ENCODE measurements at regions not wholly inside any gene's neighbourhood (a gene's known extent, or its start where the extent isn't known, plus 50 kb on each side); places are given as distances from the start of the nearest gene placed in this dataset.

DNA sequence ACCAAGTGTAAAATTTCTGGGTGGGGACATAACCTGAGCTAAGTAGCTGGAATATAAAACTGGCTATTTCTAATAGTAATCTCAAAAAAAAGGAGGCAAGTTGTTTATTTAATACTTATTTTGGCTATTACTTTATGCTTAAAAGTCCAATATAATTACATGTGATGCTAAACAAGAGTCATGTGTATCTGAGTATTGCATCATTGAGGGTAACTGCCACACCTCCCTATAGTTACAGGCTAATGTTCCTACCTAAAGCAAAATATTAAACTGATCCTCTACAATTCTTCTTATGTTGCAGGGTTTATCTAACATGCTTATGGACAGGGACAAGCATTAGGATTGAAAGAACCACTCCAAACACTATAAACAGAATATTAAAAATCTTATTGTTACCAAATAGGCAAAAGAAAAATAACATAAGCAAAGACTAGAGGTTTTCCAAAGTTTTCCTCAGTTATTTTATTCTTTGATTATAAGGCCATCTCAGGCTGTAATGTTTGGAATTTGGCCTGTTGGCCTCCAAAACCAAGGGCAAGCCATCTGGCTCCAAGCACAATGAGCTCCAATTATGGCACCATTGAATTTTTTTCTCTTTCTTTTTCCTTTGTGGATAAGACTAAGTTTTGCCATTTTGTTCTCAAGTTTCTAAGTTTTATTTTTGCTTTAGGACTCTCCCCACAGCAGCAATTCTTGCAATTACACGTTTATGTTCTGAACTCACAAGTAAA is 75.8 kb upstream of the ABI3BP start:
- no peaks in the 10 kb centered on the region for H3K9me3 Mint-ChIP-seq
- H3K4me3 Mint-ChIP-seq = no peak overlapping the region
- no peak overlapping the region for H3K27ac Mint-ChIP-seq
- no peak for DNase-seq
- peaks cover 12 to 50% of the 10 kb centered on the region in 2 donors for H3K27me3 Mint-ChIP-seq
- H3K36me3 Mint-ChIP-seq (ENCODE audit: insufficient read depth) = no peaks in the 10 kb centered on the region
- ATAC-seq (replicated peaks) = no peak
- H3K4me1 Mint-ChIP-seq (ENCODE audit: low read depth in 2 of 2) = peaks cover 2 to 3% of the 10 kb centered on the region in 2 donors

DNA sequence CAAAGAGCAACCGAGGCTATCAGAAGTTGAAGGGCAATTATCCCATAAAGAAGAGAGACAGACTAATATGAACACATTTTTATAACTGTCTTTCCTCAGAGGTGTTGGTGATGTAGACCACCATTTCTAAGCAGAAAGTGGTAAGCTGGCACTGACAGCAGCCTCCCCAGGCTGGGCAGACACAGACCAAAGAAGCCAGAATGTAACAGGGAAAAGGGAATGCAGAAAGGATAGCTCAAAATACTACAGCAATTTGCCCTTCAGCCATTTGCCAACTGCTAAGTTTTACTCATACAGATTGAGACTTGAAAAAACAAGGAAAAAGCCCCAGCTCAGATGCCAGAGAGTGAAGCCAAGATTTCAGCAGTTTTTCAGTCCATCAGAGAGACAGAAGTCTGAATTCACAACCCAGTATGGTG is 73.5 kb upstream of the ABI3BP start:
- Mint-ChIP-seq H3K4me3 (no peak overlapping the region), H3K27me3 (peaks cover 21 to 64% of the 10 kb centered on the region in 2 donors), H3K9me3 (no peaks in the 10 kb centered on the region), H3K27ac (no peak overlapping the region), H3K36me3 (ENCODE audit: insufficient read depth) (no peaks in the 10 kb centered on the region), H3K4me1 (ENCODE audit: low read depth in 2 of 2) (peaks cover 2 to 3% of the 10 kb centered on the region in 2 donors)
- DNase-seq (no peak), ATAC-seq (replicated peaks) (no peak)

DNA sequence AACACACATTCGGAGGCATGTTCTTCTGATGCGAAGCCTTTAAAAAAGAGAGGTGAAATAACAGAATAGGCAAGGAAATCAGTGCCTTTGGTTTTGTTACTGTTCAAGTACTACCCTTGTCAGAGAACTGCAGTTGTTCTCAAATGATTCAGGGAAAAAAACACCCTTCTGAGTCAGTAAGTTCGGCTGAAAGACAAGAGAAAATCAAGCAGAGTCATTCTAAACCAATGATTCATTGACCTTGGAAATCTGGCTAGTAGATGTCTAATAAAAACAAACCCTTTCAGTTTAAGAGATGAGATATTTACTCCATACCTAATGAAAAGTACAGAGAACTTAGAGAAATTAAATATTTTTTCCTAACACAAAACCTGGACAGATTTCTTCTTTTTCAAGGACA is 72.7 kb upstream of the ABI3BP start:
- DNase-seq (no peak), ATAC-seq (replicated peaks) (no peak)
- H3K4me1 Mint-ChIP-seq (ENCODE audit: low read depth in 2 of 2) = peaks cover 2 to 3% of the 10 kb centered on the region in 2 donors
- H3K36me3 Mint-ChIP-seq (ENCODE audit: insufficient read depth) = no peaks in the 10 kb centered on the region
- no peak overlapping the region for H3K27ac Mint-ChIP-seq
- peaks cover 18 to 62% of the 10 kb centered on the region in 2 donors for H3K27me3 Mint-ChIP-seq
- H3K9me3 Mint-ChIP-seq = no peaks in the 10 kb centered on the region
- no peak overlapping the region for H3K4me3 Mint-ChIP-seq

GRCh38 chr3:101063401-101063800 is 70.2 kb upstream of the ABI3BP start:
- no peak overlapping the region for H3K4me3 Mint-ChIP-seq
- no peaks in the 10 kb centered on the region for H3K4me1 Mint-ChIP-seq (ENCODE audit: low read depth in 2 of 2)

DNA sequence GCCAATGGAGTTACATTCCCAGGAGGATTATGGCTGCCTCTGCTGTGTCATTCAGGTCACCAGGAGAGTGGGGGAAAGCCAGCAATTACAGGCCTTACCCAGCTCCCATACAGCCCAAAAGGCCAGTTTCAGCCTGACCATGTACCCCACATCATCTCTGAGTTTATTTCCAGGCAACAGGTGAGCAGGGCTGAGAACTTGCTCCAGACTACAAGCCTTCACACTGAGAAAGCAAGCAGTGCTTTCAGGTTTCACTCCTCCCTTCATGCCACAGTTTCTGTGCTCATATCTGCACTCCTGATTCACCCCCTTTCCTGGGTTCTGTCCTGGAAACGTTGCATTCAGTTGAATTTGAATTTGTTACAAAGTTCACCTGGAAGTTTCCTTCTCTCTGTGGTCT is 68.1 kb upstream of the ABI3BP start:
- Mint-ChIP-seq H3K4me1 (ENCODE audit: low read depth in 2 of 2) (no peaks in the 10 kb centered on the region), H3K27me3 (peaks cover 22 to 54% of the 10 kb centered on the region in 2 donors), H3K9me3 (peaks cover 10 to 30% of the 10 kb centered on the region in 2 donors), H3K36me3 (ENCODE audit: insufficient read depth) (no peaks in the 10 kb centered on the region), H3K4me3 (no peak overlapping the region), H3K27ac (no peak overlapping the region)
- no peak for ATAC-seq (replicated peaks)
- no peak for DNase-seq

More at GRCh38 chr3:101063401-101063800, 70.2 kb upstream of the ABI3BP start:
- ATAC-seq (replicated peaks) = no peak
- peaks cover 7 to 23% of the 10 kb centered on the region in 2 donors for H3K9me3 Mint-ChIP-seq
- H3K27ac Mint-ChIP-seq = no peak overlapping the region
- no peak for DNase-seq
- peaks cover 22 to 56% of the 10 kb centered on the region in 2 donors for H3K27me3 Mint-ChIP-seq
- no peaks in the 10 kb centered on the region for H3K36me3 Mint-ChIP-seq (ENCODE audit: insufficient read depth)

GRCh38 chr3:101050866-101051265 is 57.6 kb upstream of the ABI3BP start:
- no peak overlapping the region for H3K27ac Mint-ChIP-seq
- H3K9me3 Mint-ChIP-seq = no peaks in the 10 kb centered on the region
- H3K36me3 Mint-ChIP-seq (ENCODE audit: insufficient read depth) = no peaks in the 10 kb centered on the region
- no peaks in the 10 kb centered on the region for H3K27me3 Mint-ChIP-seq
- no peaks in the 10 kb centered on the region for H3K4me1 Mint-ChIP-seq (ENCODE audit: low read depth in 2 of 2)
- no peak for ATAC-seq (replicated peaks)
- H3K4me3 Mint-ChIP-seq = no peak overlapping the region
- no peak for DNase-seq

DNA sequence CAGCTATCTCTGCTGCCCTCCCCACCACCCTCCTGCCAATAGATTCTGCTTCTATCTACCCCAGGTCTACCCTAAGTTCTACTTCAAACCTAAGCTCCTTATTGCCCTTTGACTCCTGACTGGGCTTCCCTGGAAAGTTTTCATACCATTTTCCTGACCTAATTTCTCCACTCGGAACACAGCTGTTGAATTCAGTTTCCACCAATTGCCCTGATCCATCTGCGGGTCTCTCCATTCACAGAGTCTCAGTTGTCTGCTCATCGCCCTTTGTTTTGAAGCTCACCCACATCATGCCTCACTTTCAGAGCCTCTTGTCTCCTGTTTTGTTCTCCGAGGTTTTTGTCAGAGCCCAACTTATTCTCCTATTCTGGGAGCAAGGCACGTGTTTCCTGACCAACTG is 56.8 kb upstream of the ABI3BP start:
- H3K4me1 Mint-ChIP-seq (ENCODE audit: low read depth in 2 of 2) = no peaks in the 10 kb centered on the region
- no peak for DNase-seq
- no peak overlapping the region for H3K27ac Mint-ChIP-seq
- H3K4me3 Mint-ChIP-seq = no peak overlapping the region
- H3K27me3 Mint-ChIP-seq = peaks cover 0 to 6% of the 10 kb centered on the region in 2 donors
- no peaks in the 10 kb centered on the region for H3K36me3 Mint-ChIP-seq (ENCODE audit: insufficient read depth)
- no peak for ATAC-seq (replicated peaks)
- no peaks in the 10 kb centered on the region for H3K9me3 Mint-ChIP-seq

GRCh38 chr3:101049532-101049931 is 56.3 kb upstream of the ABI3BP start:
- Mint-ChIP-seq H3K27ac (no peak overlapping the region), H3K4me3 (no peak overlapping the region), H3K36me3 (ENCODE audit: insufficient read depth) (no peaks in the 10 kb centered on the region), H3K9me3 (peaks cover 0 to 2% of the 10 kb centered on the region in 2 donors), H3K27me3 (peaks cover 4 to 6% of the 10 kb centered on the region in 2 donors), H3K4me1 (ENCODE audit: low read depth in 2 of 2) (no peaks in the 10 kb centered on the region)
- DNase-seq = no peak
- no peak for ATAC-seq (replicated peaks)

DNA sequence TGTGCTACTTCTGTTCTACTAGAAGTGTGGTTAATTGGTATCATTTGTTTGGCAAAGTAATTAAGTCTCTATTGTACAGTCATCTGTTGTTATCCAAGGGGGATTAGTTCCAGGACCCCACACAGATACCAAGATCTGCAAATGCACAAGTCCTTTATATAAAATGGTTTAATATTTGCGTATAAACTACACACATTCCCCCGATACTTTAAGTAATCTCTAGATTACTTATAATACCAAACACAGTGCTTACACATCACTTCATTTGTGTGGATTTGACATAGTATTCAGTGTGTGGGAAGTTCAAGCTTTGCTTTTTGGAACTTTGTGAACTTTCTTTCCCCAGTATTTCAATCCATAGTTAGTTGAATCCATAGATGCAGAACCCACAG is 50.5 kb upstream of the ABI3BP start:
- ATAC-seq (replicated peaks) (no peak), DNase-seq (no peak)
- H3K9me3 Mint-ChIP-seq = peaks cover 0 to 5% of the 10 kb centered on the region in 2 donors
- H3K4me3 Mint-ChIP-seq = no peak overlapping the region
- H3K4me1 Mint-ChIP-seq (ENCODE audit: low read depth in 2 of 2) = no peaks in the 10 kb centered on the region
- peaks cover 6 to 8% of the 10 kb centered on the region in 2 donors for H3K27me3 Mint-ChIP-seq
- no peaks in the 10 kb centered on the region for H3K36me3 Mint-ChIP-seq (ENCODE audit: insufficient read depth)
- H3K27ac Mint-ChIP-seq = no peak overlapping the region

DNA sequence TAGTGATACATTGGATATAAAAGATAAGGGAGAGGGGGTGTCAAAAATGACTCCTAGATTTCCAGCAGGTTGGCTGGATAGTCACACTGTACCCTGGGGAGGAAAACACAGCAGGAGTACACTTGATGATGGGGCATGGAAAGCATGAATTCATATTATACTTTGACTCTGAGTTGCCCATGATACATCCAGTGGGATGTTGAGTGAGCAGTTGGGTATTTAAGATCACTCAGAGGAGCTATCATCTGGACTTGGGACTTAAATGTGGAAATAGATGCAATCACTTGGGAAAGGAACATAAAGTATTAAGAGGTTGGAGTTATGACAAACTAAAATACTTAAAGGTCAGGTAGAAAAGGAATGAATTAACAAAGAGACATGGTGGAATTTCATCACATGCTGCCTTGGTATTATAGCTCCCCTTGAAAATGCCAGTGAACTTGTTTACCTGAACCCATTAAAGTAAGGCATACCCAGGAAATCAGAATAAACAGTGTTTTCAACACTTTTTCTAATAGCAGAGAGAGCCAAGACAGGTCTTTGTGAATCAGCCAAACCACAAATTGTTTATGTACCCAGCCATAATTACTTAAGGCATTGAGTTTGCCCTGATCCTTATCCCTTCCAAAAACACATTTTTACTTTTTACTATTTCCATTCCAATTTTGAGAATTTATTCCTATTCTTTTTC is 49.9 kb upstream of the ABI3BP start:
- DNase-seq (no peak), ATAC-seq (replicated peaks) (no peak)
- Mint-ChIP-seq H3K4me1 (ENCODE audit: low read depth in 2 of 2) (no peaks in the 10 kb centered on the region), H3K4me3 (no peak overlapping the region), H3K9me3 (peaks cover 0 to 5% of the 10 kb centered on the region in 2 donors), H3K27ac (no peak overlapping the region), H3K36me3 (ENCODE audit: insufficient read depth) (no peaks in the 10 kb centered on the region), H3K27me3 (peaks cover 6 to 8% of the 10 kb centered on the region in 2 donors)

Data from effector memory CD8-positive, alpha-beta T cell (primary cell).